Inflammatory macrophage (primary cell): ENCODE measurements at regions not wholly inside any gene's neighbourhood (a gene's known extent, or its start where the extent isn't known, plus 50 kb on each side); places are given as distances from the start of the nearest gene placed in this dataset.
A peak's percentile ranks its signal among the peaks of the same experiment; 100 is the strongest.

Experiments used
- DNase-seq, 2 donors: peaks; one replicate each; pipeline ENCODE4 v3.0.0-alpha.2; 2020 to 2022

DNA sequence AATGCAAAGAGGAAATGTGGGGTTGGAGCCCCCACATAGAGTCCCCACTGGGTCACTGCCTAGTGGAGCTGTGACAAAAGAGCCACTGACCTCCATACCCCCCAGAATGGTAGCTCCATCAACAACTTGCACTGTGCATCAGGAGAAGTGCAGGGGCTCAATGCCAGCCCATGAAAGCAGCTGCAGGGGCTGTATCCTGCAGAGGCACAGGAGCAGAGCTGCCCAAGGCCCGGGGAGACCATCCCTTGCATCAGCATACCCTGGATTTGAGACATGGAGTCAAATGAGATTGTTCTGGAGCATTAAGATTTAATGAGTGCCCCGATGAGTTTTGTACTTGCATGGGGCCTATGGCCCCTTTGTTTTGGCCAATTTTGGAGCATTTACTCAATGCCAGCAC lies 1023.6 kb downstream of the VRK1 start:
- DNase-seq = no peak

GRCh38 chr14:97824218-97824617 lies 1027.0 kb downstream of the VRK1 start:
- DNase-seq = peak in 1 of 2 donors; percentile 29

GRCh38 chr14:97827746-97828145 lies 1030.6 kb downstream of the VRK1 start:
- DNase-seq = no peak

DNA sequence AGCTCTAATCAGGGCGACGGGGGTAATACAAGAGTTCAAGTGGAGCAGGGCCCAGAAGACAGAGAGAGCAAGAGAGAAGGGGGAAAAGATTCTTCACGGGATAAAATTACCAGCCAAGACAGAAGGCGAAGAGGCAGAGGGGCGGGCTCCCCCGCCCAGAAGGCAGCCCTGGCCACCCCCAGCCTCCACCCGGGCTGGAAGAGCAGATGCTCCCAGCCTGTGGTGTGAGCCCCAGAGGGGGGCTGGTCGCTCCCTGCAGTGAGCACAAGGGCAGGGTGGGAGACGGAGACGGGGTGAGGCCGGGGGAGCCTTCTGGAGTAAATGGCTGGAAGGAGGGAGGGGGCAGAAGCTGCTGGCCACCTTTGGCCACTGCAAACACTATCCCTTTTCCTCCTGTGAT lies 1035.6 kb downstream of the VRK1 start:
- no peak for DNase-seq

- no peak for DNase-seq
Observed at GRCh38 chr14:97838986-97839385, 1041.8 kb downstream of the VRK1 start.

- no peak for DNase-seq
Observed at GRCh38 chr14:97840159-97840558, 1043.0 kb downstream of the VRK1 start.

- no peak for DNase-seq
Observed at GRCh38 chr14:97841762-97842161, 1044.6 kb downstream of the VRK1 start.

- no peak for DNase-seq
Observed at GRCh38 chr14:97843066-97843465, 1045.9 kb downstream of the VRK1 start.

DNA sequence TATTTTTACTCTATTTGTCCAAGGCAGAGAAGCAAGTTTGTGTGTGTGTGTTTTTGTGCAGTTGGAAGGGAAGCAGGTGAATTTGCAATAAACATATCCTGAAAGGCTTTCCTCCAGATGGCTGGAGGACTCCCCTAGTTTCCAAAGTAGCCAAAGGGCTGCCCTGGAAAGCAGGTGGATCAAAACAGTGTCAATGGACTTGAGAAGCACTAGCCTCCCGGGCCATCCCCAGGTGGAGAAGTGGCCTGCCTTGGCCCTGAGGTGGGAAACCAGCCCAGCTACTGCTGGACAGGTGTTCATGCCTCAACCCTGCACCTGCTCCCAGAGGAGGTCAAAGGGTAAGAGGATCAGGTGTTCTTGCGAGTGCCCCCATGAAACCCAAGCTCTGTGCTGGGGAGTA lies 1046.9 kb downstream of the VRK1 start:
- no peak for DNase-seq

- no peak for DNase-seq
Observed at GRCh38 chr14:97846156-97846555, 1049.0 kb downstream of the VRK1 start.

GRCh38 chr14:97848317-97848980 lies 1051.3 kb downstream of the VRK1 start:
- DNase-seq = no peak

GRCh38 chr14:97850466-97850865 lies 1053.3 kb downstream of the VRK1 start:
- no peak for DNase-seq

- DNase-seq = no peak
Observed at GRCh38 chr14:97850886-97851285, 1053.7 kb downstream of the VRK1 start.

DNA sequence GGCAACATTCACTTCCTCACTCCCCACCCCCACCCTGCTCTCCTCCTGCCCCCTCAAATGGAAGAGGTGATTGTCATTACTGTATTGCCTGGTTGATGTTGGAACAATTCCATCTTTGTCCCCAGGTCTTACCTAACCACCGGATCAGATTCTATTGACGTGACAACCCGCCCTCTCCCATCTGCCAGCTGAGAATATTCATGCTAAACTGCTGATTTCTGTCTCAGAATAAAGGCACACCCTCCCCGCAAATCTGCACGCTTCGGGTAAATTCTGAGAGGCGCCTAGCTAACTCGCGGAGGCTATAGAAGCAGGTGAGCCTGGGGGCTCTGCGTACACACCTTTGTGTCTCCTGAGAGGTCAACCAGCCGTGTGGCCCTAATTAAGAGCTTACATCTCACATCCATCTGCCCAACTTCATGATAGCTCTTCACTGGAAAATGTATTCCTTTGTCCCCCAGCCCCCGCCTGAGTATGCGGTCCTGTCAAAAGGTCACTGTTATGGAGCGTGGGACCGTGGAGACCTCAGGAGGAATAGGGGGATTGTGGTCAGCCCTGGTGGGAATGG lies 1054.3 kb downstream of the VRK1 start:
- DNase-seq = no peak

DNA sequence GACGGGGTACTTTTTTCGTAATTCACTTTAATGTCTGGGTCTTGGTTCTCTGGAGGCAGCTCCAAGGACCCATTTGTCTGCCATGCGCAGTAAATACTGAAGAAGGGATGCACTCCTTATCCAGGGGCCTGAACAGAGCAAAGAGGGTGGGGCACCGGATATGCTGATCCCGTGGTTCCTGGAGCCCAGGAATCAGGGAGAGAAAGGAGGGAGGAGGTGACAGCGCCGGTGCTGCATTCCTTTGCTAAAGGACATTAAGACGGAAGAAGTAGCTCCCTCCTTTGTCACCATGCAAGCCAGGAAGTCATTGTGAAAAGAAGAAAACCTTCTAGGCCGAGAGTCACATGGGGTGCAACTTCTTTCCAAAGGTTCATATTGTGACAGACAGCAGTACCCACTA lies 1057.7 kb downstream of the VRK1 start:
- DNase-seq = no peak

- no peak for DNase-seq
Observed at GRCh38 chr14:97866195-97866594, 1069.0 kb downstream of the VRK1 start.

DNA sequence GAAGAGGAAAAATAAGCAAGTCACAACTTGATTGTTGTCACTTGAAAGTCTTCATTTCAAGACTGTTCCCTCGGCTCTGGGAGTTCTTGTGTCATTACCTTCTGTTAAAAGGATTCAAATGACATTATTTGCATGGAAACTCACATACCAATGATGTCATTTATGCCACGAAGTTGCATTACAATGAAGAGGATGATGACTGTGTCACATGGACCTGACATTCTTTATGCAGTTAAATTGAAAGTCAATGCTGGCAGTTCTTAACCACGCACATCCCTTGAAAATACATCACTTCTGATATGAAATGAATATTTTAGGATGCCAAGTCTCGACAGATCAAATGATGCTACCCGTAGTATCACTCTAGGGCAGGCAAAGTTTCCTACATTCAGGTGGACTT lies 1069.5 kb downstream of the VRK1 start:
- DNase-seq = no peak

DNA sequence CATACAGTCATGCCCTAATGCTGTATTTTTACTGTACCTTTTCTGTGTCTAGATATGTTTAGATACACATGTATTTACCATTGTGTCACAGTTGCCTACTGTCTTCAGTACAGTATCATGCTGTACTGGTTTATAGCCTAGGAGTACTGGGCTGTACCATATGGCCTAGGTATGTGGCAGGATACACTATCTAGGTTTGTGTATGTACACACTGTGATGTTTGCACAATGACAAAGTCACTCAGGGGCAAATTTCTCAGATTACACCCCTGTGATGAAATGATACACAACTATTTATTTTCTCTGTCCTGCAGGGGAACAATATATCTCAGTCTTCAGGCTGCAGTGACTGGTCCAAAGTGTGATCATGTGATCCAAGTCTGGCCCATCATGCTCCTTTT lies 1076.1 kb downstream of the VRK1 start:
- no peak for DNase-seq

- no peak for DNase-seq
Observed at GRCh38 chr14:97874394-97874793, 1077.2 kb downstream of the VRK1 start.

DNA sequence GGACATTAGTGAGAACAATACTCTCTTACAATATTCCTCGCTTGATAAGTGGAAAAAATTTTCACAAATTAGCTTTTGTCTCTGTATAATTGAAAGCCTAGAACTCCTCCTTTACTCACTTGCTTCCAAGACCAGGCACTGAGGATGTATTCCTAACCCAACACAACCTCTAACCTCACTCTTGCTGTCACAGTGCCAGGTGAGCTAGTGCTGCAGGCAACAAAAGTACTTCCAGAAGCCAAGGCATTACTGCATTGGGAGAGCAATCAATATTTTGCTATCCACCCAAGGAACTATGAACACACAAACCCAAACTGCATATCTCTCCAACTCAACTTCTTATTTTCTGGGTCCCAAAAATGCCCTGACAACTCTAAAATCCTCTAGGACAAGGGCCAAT lies 1081.0 kb downstream of the VRK1 start:
- DNase-seq = no peak

DNA sequence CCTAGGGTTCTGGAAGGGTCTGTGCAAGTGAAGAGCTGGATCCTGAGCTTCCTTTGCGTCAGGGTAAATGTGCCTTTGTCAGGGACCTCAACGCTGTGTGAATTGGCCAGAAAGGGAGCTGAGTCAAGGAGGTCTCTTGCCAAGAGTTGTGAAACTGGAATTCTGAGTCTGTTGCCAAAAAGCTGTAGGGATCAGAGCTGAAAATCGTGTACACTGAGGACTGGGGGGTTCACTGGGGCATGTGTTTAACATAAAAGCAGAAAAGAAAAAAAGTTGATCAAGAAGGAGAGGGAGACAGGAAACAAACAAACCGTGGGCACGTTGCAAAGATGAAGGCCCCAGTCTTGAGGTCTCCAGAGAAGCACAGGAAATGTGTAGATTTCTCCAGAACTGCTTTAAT lies 1081.5 kb downstream of the VRK1 start:
- DNase-seq = no peak

DNA sequence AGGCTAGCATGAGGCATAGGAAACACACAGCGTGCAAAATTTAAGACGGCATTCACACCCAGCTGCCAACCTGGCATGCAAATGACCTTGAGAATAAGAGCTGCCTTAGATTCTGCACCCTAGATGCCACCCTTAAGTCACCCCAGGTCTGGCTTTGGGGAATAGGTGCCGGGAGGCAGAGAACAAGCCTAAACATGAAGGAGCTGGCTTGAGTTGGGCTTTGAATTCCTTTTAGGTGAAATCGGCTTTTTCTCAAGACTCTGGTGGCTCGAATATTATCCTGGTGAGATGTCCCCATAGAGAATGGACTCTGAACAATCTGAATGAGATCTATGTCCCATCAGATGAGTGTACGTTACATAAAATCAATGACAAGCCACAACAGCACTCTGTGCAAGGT lies 1090.5 kb downstream of the VRK1 start:
- no peak for DNase-seq

- DNase-seq = no peak
Observed at GRCh38 chr14:97888331-97888730, 1091.1 kb downstream of the VRK1 start.

DNA sequence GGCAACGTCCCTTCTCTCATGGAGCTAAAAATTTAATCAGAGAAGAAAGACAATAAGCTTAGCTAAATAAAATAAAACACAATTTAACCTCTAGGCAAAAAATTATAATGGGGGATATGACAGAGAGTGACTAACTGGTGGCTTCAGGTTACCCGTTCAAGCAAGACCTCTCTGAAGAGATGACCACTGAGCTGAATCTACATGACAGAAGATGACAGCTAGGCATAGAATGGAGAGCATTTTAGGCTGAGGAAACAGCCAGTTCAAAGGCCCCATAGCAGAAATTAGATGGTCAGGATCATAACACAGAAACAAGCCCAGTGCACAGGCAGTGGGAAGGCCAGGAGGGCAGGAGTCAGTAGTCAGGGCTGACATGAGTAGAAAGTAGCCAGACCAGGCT lies 1094.3 kb downstream of the VRK1 start:
- no peak for DNase-seq

GRCh38 chr14:97894552-97894951 lies 1097.4 kb downstream of the VRK1 start:
- no peak for DNase-seq
